OCI-LY1 (cell line): ENCODE measurements at regions not wholly inside any gene's neighbourhood (a gene's known extent, or its start where the extent isn't known, plus 50 kb on each side); places are given as distances from the start of the nearest gene placed in this dataset.

Experiments
- H2AFZ ChIP-seq: fragments of 200-600 bp; sonication (generic), shearing (Covaris generic); 2 replicates; pipeline ENCODE4 v1.6.0; 2014; ENCODE audit warnings: antibody characterized with exemption, mild to moderate bottlenecking, low read length
- H3F3A ChIP-seq: fragments of 200-600 bp; sonication (generic), shearing (Covaris generic); 2 replicates; pipeline ENCODE4 v1.6.0; 2014; ENCODE audit warnings: mild to moderate bottlenecking, antibody characterized with exemption, low read length, moderate library complexity; ENCODE audit not compliant: insufficient read depth
- H3K27ac ChIP-seq: fragments of 200-600 bp; sonication (generic); 2 replicates; pipeline ENCODE4 v1.5.1; 2014; ENCODE audit warnings: low read length, mixed run types, mild to moderate bottlenecking, low read depth; ENCODE audit not compliant: poor library complexity, severe bottlenecking
- H3K27me3 ChIP-seq: fragments of 200-600 bp; sonication (generic); 2 replicates; pipeline ENCODE4 v1.6.0; 2014; ENCODE audit warnings: antibody characterized with exemption, mild to moderate bottlenecking, low read length, moderate library complexity; ENCODE audit not compliant: insufficient read depth
- H3K36me3 ChIP-seq: fragments of 200-600 bp; sonication (generic); 2 replicates; pipeline ENCODE4 v1.6.1; 2014; ENCODE audit warnings: mild to moderate bottlenecking, antibody characterized with exemption, low read length, moderate library complexity, mixed read lengths; ENCODE audit not compliant: insufficient read depth
- H3K4me1 ChIP-seq: fragments of 200-600 bp; sonication (generic); 2 replicates; pipeline ENCODE4 v1.5.1; 2014; ENCODE audit warnings: mild to moderate bottlenecking, low read length, moderate library complexity; ENCODE audit not compliant: insufficient read depth, severe bottlenecking
- H3K4me2 ChIP-seq: fragments of 200-600 bp; sonication (generic), shearing (Covaris generic); 2 replicates; pipeline ENCODE4 v1.6.1; 2014; ENCODE audit warnings: low read length
- H3K4me3 ChIP-seq: fragments of 200-600 bp; sonication (generic); 2 replicates; pipeline ENCODE4 v1.5.1; 2014; ENCODE audit warnings: low read length, low read depth, mild to moderate bottlenecking, mixed read lengths; ENCODE audit not compliant: poor library complexity, severe bottlenecking
- H3K79me2 ChIP-seq: fragments of 200-600 bp; shearing (Covaris generic); 2 replicates; pipeline ENCODE4 v1.6.1; 2016; ENCODE audit warnings: mixed run types, low read length, mixed read lengths; ENCODE audit not compliant: insufficient read depth
- H3K9ac ChIP-seq: fragments of 200-600 bp; sonication (generic), shearing (Covaris generic); 2 replicates; pipeline ENCODE4 v1.6.1; 2014; ENCODE audit warnings: mild to moderate bottlenecking, low read length, mixed read lengths
- H3K9me2 ChIP-seq: fragments of 200-600 bp; sonication (generic), shearing (Covaris generic); 2 replicates; pipeline ENCODE4 v1.6.1; 2014; ENCODE audit warnings: low read depth, mild to moderate bottlenecking, low read length, mixed read lengths
- H3K9me3 ChIP-seq: fragments of 200-600 bp; shearing (Covaris generic); 2 replicates; pipeline ENCODE4 v1.6.1; 2014; ENCODE audit warnings: low read length, mixed read lengths
- H4K20me1 ChIP-seq: fragments of 200-600 bp; sonication (generic), shearing (Covaris generic); 2 replicates; pipeline ENCODE4 v1.6.0; 2016; ENCODE audit warnings: mild to moderate bottlenecking, low read length; ENCODE audit not compliant: insufficient read depth
- CTCF ChIP-seq: fragments of 200-600 bp; sonication (generic), shearing (Covaris generic); IDR thresholded peaks from 2 replicates; pipeline ENCODE4 v1.5.1; 2017; ENCODE audit warnings: mild to moderate bottlenecking, antibody characterized with exemption, low read length, moderate library complexity, mixed read lengths
- EZH2 ChIP-seq: fragments of 200-600 bp; sonication (generic), shearing (Covaris generic); IDR thresholded peaks from 2 replicates; pipeline ENCODE4 v1.8.0; 2017; ENCODE audit warnings: borderline replicate concordance, mixed run types, mild to moderate bottlenecking, antibody characterized with exemption, low read length, moderate library complexity, mixed read lengths

GRCh38 chr6:76788155-76788554, 675.1 kb downstream of the HTR1B start:
- H3K4me2 ChIP-seq: no peak overlapping the region
- no peaks in the 10 kb centered on the region for H3K9me3 ChIP-seq
- no peak overlapping the region for H3K4me3 ChIP-seq
- H3K27me3 ChIP-seq: no peaks in the 10 kb centered on the region
- no peak overlapping the region for H3K9ac ChIP-seq
- H3K9me2 ChIP-seq: no peaks in the 10 kb centered on the region
- H3K27ac ChIP-seq: no peak overlapping the region
- no peaks in the 10 kb centered on the region for H4K20me1 ChIP-seq
- H3F3A ChIP-seq: no peaks in the 10 kb centered on the region
- no peaks in the 10 kb centered on the region for H3K4me1 ChIP-seq
- no peaks in the 10 kb centered on the region for H3K36me3 ChIP-seq
- no peak for TF ChIP-seq EZH2
- no peak for TF ChIP-seq CTCF
- no peaks in the 10 kb centered on the region for H3K79me2 ChIP-seq
- no peak overlapping the region for H2AFZ ChIP-seq

GRCh38 chr6:76779068-76779467, 684.2 kb downstream of the HTR1B start:
- no peak overlapping the region for H3K4me3 ChIP-seq
- no peaks in the 10 kb centered on the region for H4K20me1 ChIP-seq
- TF ChIP-seq EZH2 (no peak), CTCF (no peak)
- H3K4me1 ChIP-seq: no peaks in the 10 kb centered on the region
- no peak overlapping the region for H2AFZ ChIP-seq
- no peaks in the 10 kb centered on the region for H3F3A ChIP-seq
- H3K79me2 ChIP-seq: no peaks in the 10 kb centered on the region
- no peaks in the 10 kb centered on the region for H3K27me3 ChIP-seq
- H3K9me2 ChIP-seq: no peaks in the 10 kb centered on the region
- H3K36me3 ChIP-seq: no peaks in the 10 kb centered on the region
- H3K4me2 ChIP-seq: no peak overlapping the region
- no peak overlapping the region for H3K9ac ChIP-seq
- H3K27ac ChIP-seq: no peak overlapping the region
- H3K9me3 ChIP-seq: no peaks in the 10 kb centered on the region

- no peaks in the 10 kb centered on the region for H4K20me1 ChIP-seq
- no peaks in the 10 kb centered on the region for H3K4me1 ChIP-seq
- H3K79me2 ChIP-seq: no peaks in the 10 kb centered on the region
- no peak overlapping the region for H2AFZ ChIP-seq
- TF ChIP-seq CTCF (no peak), EZH2 (no peak)
- H3K4me3 ChIP-seq: no peak overlapping the region
- no peaks in the 10 kb centered on the region for H3F3A ChIP-seq
- H3K9ac ChIP-seq: no peak overlapping the region
- H3K9me2 ChIP-seq: no peaks in the 10 kb centered on the region
- H3K4me2 ChIP-seq: no peak overlapping the region
- H3K9me3 ChIP-seq: no peaks in the 10 kb centered on the region
- no peak overlapping the region for H3K27ac ChIP-seq
- no peaks in the 10 kb centered on the region for H3K27me3 ChIP-seq
- H3K36me3 ChIP-seq: no peaks in the 10 kb centered on the region
These were observed 686.4 kb downstream of the HTR1B start for GRCh38 chr6:76776876-76777275.
